Neural cell (in vitro differentiated cells): ENCODE measurements at regions not wholly inside any gene's neighbourhood (a gene's known extent, or its start where the extent isn't known, plus 50 kb on each side); places are given as distances from the start of the nearest gene placed in this dataset.

ENCODE experiments used
- CTCF ChIP-seq: fragments of 450-650 bp; IDR thresholded peaks from 2 replicates; pipeline ENCODE4 v1.5.1; 2014; ENCODE audit warnings: antibody characterized with exemption, mild to moderate bottlenecking, moderate library complexity; ENCODE audit not compliant: poor library complexity, severe bottlenecking
- EP300 ChIP-seq: fragments of 450-650 bp; conservative IDR thresholded peaks from 2 replicates; pipeline ENCODE4 v1.6.1; 2014; ENCODE audit warnings: antibody characterized with exemption, mild to moderate bottlenecking, moderate library complexity; ENCODE audit not compliant: poor library complexity, severe bottlenecking
- EZH2 ChIP-seq: fragments of 200-600, 300-800 bp; shearing (Covaris generic), sonication (generic); IDR thresholded peaks from 2 replicates; pipeline ENCODE4 v1.6.1; 2014; ENCODE audit warnings: antibody characterized with exemption, low read length, borderline replicate concordance, mild to moderate bottlenecking; ENCODE audit not compliant: insufficient read depth, poor library complexity, severe bottlenecking
- MXI1 ChIP-seq: fragments of 450-650 bp; conservative IDR thresholded peaks from 2 replicates; pipeline ENCODE4 v1.6.1; 2014; ENCODE audit warnings: antibody characterized with exemption, mild to moderate bottlenecking; ENCODE audit not compliant: poor library complexity, severe bottlenecking
- POLR2AphosphoS5 ChIP-seq: IDR thresholded peaks from 2 replicates; pipeline ENCODE4 v1.6.1; 2012
- RAD21 ChIP-seq: fragments of 450-650 bp; conservative IDR thresholded peaks from 2 replicates; pipeline ENCODE4 v1.6.1; 2014; ENCODE audit warnings: antibody characterized with exemption, mild to moderate bottlenecking, moderate library complexity
- REST ChIP-seq: IDR thresholded peaks from 2 replicates; pipeline ENCODE4 v1.6.1; 2012; ENCODE audit warnings: borderline replicate concordance
- SMC3 ChIP-seq: fragments of 450-650 bp; conservative IDR thresholded peaks from 2 replicates; pipeline ENCODE4 v1.6.1; 2014; ENCODE audit warnings: antibody characterized with exemption, mild to moderate bottlenecking, moderate library complexity; ENCODE audit not compliant: poor library complexity

DNA sequence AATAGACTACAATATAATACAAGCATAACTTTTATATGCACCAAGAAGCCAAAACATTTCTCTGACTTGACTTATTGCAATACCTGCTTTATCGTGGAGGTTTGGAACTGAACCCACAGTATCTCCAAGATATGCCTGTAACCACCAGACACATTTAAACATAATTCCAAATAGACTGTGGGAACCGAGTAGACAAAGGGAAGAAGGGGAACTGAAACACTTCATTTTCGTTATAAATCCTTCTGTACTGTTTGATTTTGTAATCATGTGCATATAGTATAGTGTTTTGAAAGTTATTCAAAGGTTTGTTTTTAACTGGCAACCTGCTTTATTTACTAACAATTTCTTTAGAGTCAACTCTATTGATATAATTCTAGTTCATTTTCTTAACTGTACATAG is 154.9 kb upstream of the BEND6 start:
- TF ChIP-seq CTCF (no peak), EZH2 (no peak), EP300 (no peak), RAD21 (no peak), SMC3 (no peak), REST (no peak), POLR2AphosphoS5 (no peak), MXI1 (no peak)
